ENCODE measurements at regions not wholly inside any gene's neighbourhood (a gene's known extent, or its start where the extent isn't known, plus 50 kb on each side); places are given as distances from the start of the nearest gene placed in this dataset.
A peak's percentile ranks its signal among the peaks of the same experiment; 100 is the strongest.
"Not testable (repeated sequence)": the region's sequence is repeated elsewhere in the genome, so short reads cannot be mapped to it uniquely, and the experiment has no call there.

DNA sequence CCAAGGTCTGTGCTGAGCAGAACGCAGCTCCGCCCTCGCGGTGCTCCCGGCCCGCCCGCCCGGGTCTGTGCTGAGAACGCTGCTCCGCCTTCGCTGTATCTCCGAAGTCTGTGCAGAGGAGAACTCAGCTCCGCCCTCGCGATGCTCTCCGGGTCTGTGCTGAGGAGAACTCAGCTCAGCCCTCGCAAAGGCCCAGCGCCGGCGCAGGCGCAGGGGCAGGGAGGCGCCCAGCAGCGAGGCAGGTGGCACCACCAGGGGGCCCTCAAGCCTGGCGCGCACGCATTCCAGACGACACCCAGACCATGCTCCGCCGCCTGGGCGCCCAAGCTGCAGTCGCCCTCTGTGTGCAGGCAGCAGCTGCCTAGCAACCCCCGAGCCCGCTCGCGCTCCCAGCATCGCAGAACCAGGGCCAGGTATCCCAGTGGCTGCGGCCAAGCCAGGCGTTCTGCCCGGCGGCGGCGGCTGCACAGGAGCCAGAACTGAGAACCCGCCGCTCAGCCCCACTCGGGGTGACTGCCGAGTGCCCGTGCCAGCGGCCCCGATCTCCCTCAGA is 672.1 kb upstream of the DEFB115 start:
- H4K20me1 ChIP-seq (ENCODE audit: insufficient read depth, low read length); BruUV-seq (replicated peaks); H3K9ac ChIP-seq (ENCODE audit: low read depth, low read length); H3K4me2 ChIP-seq (ENCODE audit: low read depth, low read length); POLR2A ChIA-PET (ENCODE audit: unreplicated experiment); H2AK9ac ChIP-seq (replicated peaks; ENCODE audit: low read depth, low read length, poor library complexity); H3K56ac ChIP-seq (ENCODE audit: extremely low read depth, insufficient read depth, low read length); H3K4me1 ChIP-seq (ENCODE audit: control insufficient read depth, insufficient read depth, low read length); H2BK120ac ChIP-seq (ENCODE audit: low read depth, low read length); H3K23ac ChIP-seq (ENCODE audit: low read depth, low read length); DNase-seq; H2AK5ac ChIP-seq (ENCODE audit: low read depth, low read length); H3K18ac ChIP-seq (ENCODE audit: low read depth, low read length); H2AFZ ChIP-seq (replicated peaks; ENCODE audit: low read length, poor library complexity); H2BK20ac ChIP-seq (ENCODE audit: low read depth, low read length); H3K9me3 ChIP-seq (ENCODE audit: control insufficient read depth, insufficient read depth, low read length); intact Hi-C loops (cut with micrococcal nuclease); H3K4ac ChIP-seq (ENCODE audit: low read depth, low read length); H2BK5ac ChIP-seq (ENCODE audit: low read depth, low read length, poor library complexity, severe bottlenecking); H2BK15ac ChIP-seq (ENCODE audit: low read depth, low read length); H3K9me1 ChIP-seq (ENCODE audit: insufficient read depth, low read length); H3K27me3 ChIP-seq (ENCODE audit: control insufficient read depth, insufficient read depth, low read length); H4K91ac ChIP-seq (ENCODE audit: insufficient read depth, low read depth, low read length); H3K14ac ChIP-seq (replicated peaks; ENCODE audit: low read depth, low read length); dilution Hi-C loops (cut with HindIII; ENCODE audit: low sequenced_read_pairs, unreplicated experiment); H3K4me3 ChIP-seq (ENCODE audit: insufficient read depth, low read depth, low read length); H3K79me1 ChIP-seq (ENCODE audit: low read depth in 1 of 2, low read length in 2 of 2); H3K36me3 ChIP-seq (ENCODE audit: control insufficient read depth, insufficient read depth, low read length); in situ Hi-C loops (cut with MboI; ENCODE audit: low sequenced_read_pairs); H4K8ac ChIP-seq (ENCODE audit: low read depth in 2 of 2, low read length in 2 of 2); H3K27ac ChIP-seq (ENCODE audit: insufficient read depth, low read length); H4K5ac ChIP-seq (ENCODE audit: low read depth, low read length); CTCF ChIA-PET: not testable (repeated sequence)
- peak; percentile 59 for ATAC-seq (ENCODE audit: low read depth)
- TF ChIP-seq, protein P1, sequence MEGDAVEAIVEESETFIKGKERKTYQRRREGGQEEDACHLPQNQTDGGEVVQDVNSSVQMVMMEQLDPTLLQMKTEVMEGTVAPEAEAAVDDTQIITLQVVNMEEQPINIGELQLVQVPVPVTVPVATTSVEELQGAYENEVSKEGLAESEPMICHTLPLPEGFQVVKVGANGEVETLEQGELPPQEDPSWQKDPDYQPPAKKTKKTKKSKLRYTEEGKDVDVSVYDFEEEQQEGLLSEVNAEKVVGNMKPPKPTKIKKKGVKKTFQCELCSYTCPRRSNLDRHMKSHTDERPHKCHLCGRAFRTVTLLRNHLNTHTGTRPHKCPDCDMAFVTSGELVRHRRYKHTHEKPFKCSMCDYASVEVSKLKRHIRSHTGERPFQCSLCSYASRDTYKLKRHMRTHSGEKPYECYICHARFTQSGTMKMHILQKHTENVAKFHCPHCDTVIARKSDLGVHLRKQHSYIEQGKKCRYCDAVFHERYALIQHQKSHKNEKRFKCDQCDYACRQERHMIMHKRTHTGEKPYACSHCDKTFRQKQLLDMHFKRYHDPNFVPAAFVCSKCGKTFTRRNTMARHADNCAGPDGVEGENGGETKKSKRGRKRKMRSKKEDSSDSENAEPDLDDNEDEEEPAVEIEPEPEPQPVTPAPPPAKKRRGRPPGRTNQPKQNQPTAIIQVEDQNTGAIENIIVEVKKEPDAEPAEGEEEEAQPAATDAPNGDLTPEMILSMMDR (conservative IDR thresholded peaks at IDR 0.05; ENCODE audit: low read depth, low read length), result peak; percentile 21
- 3% methylated on average over 16 of the region's 49 CpGs; no CpG with 5 or more reads in 1 of the 2 experiments for WGBS, 2 experiments (ENCODE audit: extremely low coverage in 2 of 2, insufficient read length in 1 of 2)

DNA sequence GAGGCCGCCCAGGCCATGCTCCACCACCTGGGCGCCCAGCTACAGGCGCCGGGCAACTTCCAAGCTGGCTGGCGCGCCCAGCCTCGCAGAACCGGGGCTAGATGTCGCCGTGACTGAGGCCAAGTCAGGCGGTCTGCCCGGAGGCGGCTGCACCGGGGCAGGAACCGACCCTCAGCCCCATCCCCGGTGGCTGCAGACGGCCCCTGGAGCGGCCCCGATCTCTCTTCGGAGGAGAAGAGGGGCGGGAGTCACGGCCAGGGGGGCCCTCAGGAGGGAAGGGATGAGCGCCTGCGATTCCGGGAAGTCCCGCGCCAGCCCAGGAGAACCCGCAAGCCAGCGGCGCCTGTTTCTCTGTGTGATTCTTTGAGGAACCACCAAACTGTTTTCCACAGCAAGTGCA is 671.3 kb upstream of the DEFB115 start:
- H3K4me1 ChIP-seq (ENCODE audit: control insufficient read depth, insufficient read depth, low read length); H3K18ac ChIP-seq (ENCODE audit: low read depth, low read length); POLR2A ChIA-PET (ENCODE audit: unreplicated experiment); H3K9me1 ChIP-seq (ENCODE audit: insufficient read depth, low read length); H3K23ac ChIP-seq (ENCODE audit: low read depth, low read length); H2BK15ac ChIP-seq (ENCODE audit: low read depth, low read length); H3K56ac ChIP-seq (ENCODE audit: extremely low read depth, insufficient read depth, low read length); H2AK5ac ChIP-seq (ENCODE audit: low read depth, low read length); CTCF ChIA-PET; H3K4me3 ChIP-seq (ENCODE audit: insufficient read depth, low read depth, low read length); H3K9ac ChIP-seq (ENCODE audit: low read depth, low read length); dilution Hi-C loops (cut with HindIII; ENCODE audit: low sequenced_read_pairs, unreplicated experiment); in situ Hi-C loops (cut with MboI; ENCODE audit: low sequenced_read_pairs); ATAC-seq (ENCODE audit: low read depth); H2BK120ac ChIP-seq (ENCODE audit: low read depth, low read length); H3K4ac ChIP-seq (ENCODE audit: low read depth, low read length); H2BK20ac ChIP-seq (ENCODE audit: low read depth, low read length); H4K8ac ChIP-seq (ENCODE audit: low read depth in 2 of 2, low read length in 2 of 2); H4K91ac ChIP-seq (ENCODE audit: insufficient read depth, low read depth, low read length); H3K27ac ChIP-seq (ENCODE audit: insufficient read depth, low read length); H3K9me3 ChIP-seq (ENCODE audit: control insufficient read depth, insufficient read depth, low read length); intact Hi-C loops (cut with micrococcal nuclease); H3K36me3 ChIP-seq (ENCODE audit: control insufficient read depth, insufficient read depth, low read length); H4K20me1 ChIP-seq (ENCODE audit: insufficient read depth, low read length); H3K27me3 ChIP-seq (ENCODE audit: control insufficient read depth, insufficient read depth, low read length); H3K14ac ChIP-seq (replicated peaks; ENCODE audit: low read depth, low read length); H2BK5ac ChIP-seq (ENCODE audit: low read depth, low read length, poor library complexity, severe bottlenecking); H2AK9ac ChIP-seq (replicated peaks; ENCODE audit: low read depth, low read length, poor library complexity); H2AFZ ChIP-seq (replicated peaks; ENCODE audit: low read length, poor library complexity); H4K5ac ChIP-seq (ENCODE audit: low read depth, low read length); H3K79me1 ChIP-seq (ENCODE audit: low read depth in 1 of 2, low read length in 2 of 2); H3K4me2 ChIP-seq (ENCODE audit: low read depth, low read length); DNase-seq; BruUV-seq (replicated peaks): not testable (repeated sequence)
- no CpG with 5 or more reads among the region's 30 CpGs for WGBS, 2 experiments (ENCODE audit: extremely low coverage in 2 of 2, insufficient read length in 1 of 2)
